SU-DHL-6 (cell line): ENCODE measurements at regions not wholly inside any gene's neighbourhood (a gene's known extent, or its start where the extent isn't known, plus 50 kb on each side); places are given as distances from the start of the nearest gene placed in this dataset.

Source experiments
- CTCF ChIP-seq: fragments of 200-600 bp; sonication (generic); IDR thresholded peaks from one replicate; pipeline ENCODE4 v1.5.1; 2017; ENCODE audit warnings: antibody characterized with exemption, mild to moderate bottlenecking, low read length, moderate library complexity; ENCODE audit not compliant: insufficient read depth, poor library complexity, severe bottlenecking
- EZH2phosphoT487 ChIP-seq: fragments of 200-600 bp; sonication (generic), shearing (Covaris generic); conservative IDR thresholded peaks from 2 replicates; pipeline ENCODE4 v1.6.1; 2018; ENCODE audit warnings: mild to moderate bottlenecking, antibody characterized with exemption, low read length, moderate library complexity, mixed read lengths

GRCh38 chr9:17018540-17019196 lies 116.2 kb upstream of the CNTLN start:
- TF ChIP-seq CTCF (no peak), EZH2phosphoT487 (no peak)
